Neural progenitor cell (in vitro differentiated cells): ENCODE measurements at regions not wholly inside any gene's neighbourhood (a gene's known extent, or its start where the extent isn't known, plus 50 kb on each side); places are given as distances from the start of the nearest gene placed in this dataset.

Source experiments
- DNase-seq: peaks from one replicate; pipeline ENCODE4 v3.0.0-alpha.2; 2016; ENCODE audit warnings: low spot score
- H2AFZ ChIP-seq: fragments of 200-600 bp; sonication (generic); replicated peaks from 2 replicates; pipeline ENCODE4 v1.6.1; 2016; ENCODE audit warnings: antibody characterized with exemption
- H3F3A ChIP-seq: fragments of 200-600 bp; sonication (generic); 2 replicates; pipeline ENCODE4 v1.6.1; 2016; ENCODE audit warnings: antibody characterized with exemption, low read depth
- H3K27ac ChIP-seq: fragments of 200-600 bp; sonication (generic); 2 replicates; pipeline ENCODE4 v1.5.1; 2016; ENCODE audit warnings: mild to moderate bottlenecking
- H3K27me3 ChIP-seq: fragments of 200-600 bp; sonication (generic); 2 replicates; pipeline ENCODE4 v1.6.1; 2016; ENCODE audit warnings: mild to moderate bottlenecking, moderate library complexity
- H3K36me3 ChIP-seq: fragments of 200-600 bp; sonication (generic); 2 replicates; pipeline ENCODE4 v1.5.1; 2016
- H3K4me1 ChIP-seq: fragments of 200-600 bp; sonication (generic); 2 replicates; pipeline ENCODE4 v1.6.1; 2016; ENCODE audit warnings: mixed run types
- H3K4me2 ChIP-seq: fragments of 200-600 bp; sonication (generic); 2 replicates; pipeline ENCODE4 v1.6.1; 2016
- H3K4me3 ChIP-seq: fragments of 200-600 bp; sonication (generic); 2 replicates; pipeline ENCODE4 v1.5.1; 2016
- H3K79me2 ChIP-seq: fragments of 200-600 bp; sonication (generic); 2 replicates; pipeline ENCODE4 v1.6.1; 2016; ENCODE audit warnings: low read depth
- H3K9ac ChIP-seq: fragments of 200-600 bp; sonication (generic); 2 replicates; pipeline ENCODE4 v1.6.1; 2016
- H3K9me3 ChIP-seq: fragments of 200-600 bp; sonication (generic); 2 replicates; pipeline ENCODE4 v1.5.1; 2016; ENCODE audit warnings: low read depth
- H4K20me1 ChIP-seq: fragments of 200-600 bp; sonication (generic); 2 replicates; pipeline ENCODE4 v1.6.1; 2016; ENCODE audit warnings: low read depth
- H3K27ac Mint-ChIP-seq: 3 replicates; pipeline ENCODE4 v1.8.0; 2021; ENCODE audit warnings: mixed read lengths
- H3K27me3 Mint-ChIP-seq: 2 replicates; pipeline ENCODE4 v1.8.0; 2022; ENCODE audit warnings: low read depth, mild to moderate bottlenecking, inconsistent platforms, moderate library complexity, mixed read lengths; ENCODE audit not compliant: insufficient read depth
- H3K36me3 Mint-ChIP-seq: 3 replicates; pipeline ENCODE4 v1.8.0; 2021; ENCODE audit warnings: mixed read lengths
- H3K4me1 Mint-ChIP-seq: 3 replicates; pipeline ENCODE4 v1.8.0; 2021; ENCODE audit warnings: mixed read lengths
- H3K4me3 Mint-ChIP-seq: 3 replicates; pipeline ENCODE4 v1.8.0; 2021; ENCODE audit warnings: mild to moderate bottlenecking, moderate library complexity, mixed read lengths
- H3K9me3 Mint-ChIP-seq: 3 replicates; pipeline ENCODE4 v1.8.0; 2020; ENCODE audit warnings: mixed read lengths
- CTCF ChIP-seq: fragments of 200-600 bp; sonication (generic); IDR thresholded peaks from 2 replicates; pipeline ENCODE4 v1.5.1; 2017; ENCODE audit warnings: antibody characterized with exemption, mild to moderate bottlenecking
- EZH2 ChIP-seq: fragments of 200-600 bp; sonication (generic); IDR thresholded peaks from 2 replicates; pipeline ENCODE4 v1.6.1; 2017; ENCODE audit warnings: antibody characterized with exemption, mild to moderate bottlenecking, moderate library complexity
- EZH2phosphoT487 ChIP-seq: fragments of 200-600 bp; sonication (generic); IDR thresholded peaks from 2 replicates; pipeline ENCODE4 v1.6.1; 2017; ENCODE audit warnings: antibody characterized with exemption

GRCh38 chr14:105862581-105863239 is 336.3 kb downstream of the TMEM121 start:
- TF ChIP-seq EZH2 (no peak), EZH2phosphoT487 (no peak), CTCF (no peak)
- H3K9me3 Mint-ChIP-seq: peaks cover 55% of the 10 kb centered on the region
- Histone ChIP-seq H3K27ac (no peak overlapping the region), H3F3A (no peaks in the 10 kb centered on the region), H3K4me2 (no peak overlapping the region), H2AFZ (no peak overlapping the region), H3K9me3 (no peaks in the 10 kb centered on the region), H3K36me3 (no peaks in the 10 kb centered on the region), H3K4me3 (no peak overlapping the region), H3K9ac (no peak overlapping the region), H3K4me1 (no peaks in the 10 kb centered on the region), H3K79me2 (no peaks in the 10 kb centered on the region), H4K20me1 (no peaks in the 10 kb centered on the region), H3K27me3 (no peaks in the 10 kb centered on the region)
- no peak for DNase-seq
- no peak overlapping the region for H3K4me3 Mint-ChIP-seq
- no peaks in the 10 kb centered on the region for H3K36me3 Mint-ChIP-seq
- no peak overlapping the region for H3K27ac Mint-ChIP-seq
- H3K27me3 Mint-ChIP-seq: peaks cover 3% of the 10 kb centered on the region
- no peaks in the 10 kb centered on the region for H3K4me1 Mint-ChIP-seq

- Mint-ChIP-seq H3K36me3 (no peaks in the 10 kb centered on the region), H3K9me3 (peaks cover 53% of the 10 kb centered on the region), H3K4me1 (no peaks in the 10 kb centered on the region), H3K4me3 (no peak overlapping the region), H3K27ac (no peak overlapping the region), H3K27me3 (peaks cover 3% of the 10 kb centered on the region)
- H3K9me3 ChIP-seq: no peaks in the 10 kb centered on the region
- H3K36me3 ChIP-seq: no peaks in the 10 kb centered on the region
- no peaks in the 10 kb centered on the region for H3K79me2 ChIP-seq
- no peaks in the 10 kb centered on the region for H4K20me1 ChIP-seq
- no peak overlapping the region for H3K4me3 ChIP-seq
- no peak overlapping the region for H3K27ac ChIP-seq
- H3K27me3 ChIP-seq: no peaks in the 10 kb centered on the region
- TF ChIP-seq CTCF: no peak
- no peak for TF ChIP-seq EZH2
- TF ChIP-seq EZH2phosphoT487: no peak
- no peak for DNase-seq
- H3K9ac ChIP-seq: no peak overlapping the region
- H2AFZ ChIP-seq: no peak overlapping the region
- no peak overlapping the region for H3K4me2 ChIP-seq
- no peaks in the 10 kb centered on the region for H3K4me1 ChIP-seq
- no peaks in the 10 kb centered on the region for H3F3A ChIP-seq
Measured at GRCh38 chr14:105863296-105864108, 337.1 kb downstream of the TMEM121 start.

- no peak overlapping the region for H2AFZ ChIP-seq
- H3F3A ChIP-seq: no peaks in the 10 kb centered on the region
- no peaks in the 10 kb centered on the region for H4K20me1 ChIP-seq
- no peaks in the 10 kb centered on the region for H3K27me3 ChIP-seq
- no peaks in the 10 kb centered on the region for H3K4me1 ChIP-seq
- no peak for DNase-seq
- H3K9me3 ChIP-seq: no peaks in the 10 kb centered on the region
- Mint-ChIP-seq H3K4me3 (no peak overlapping the region), H3K9me3 (peaks cover 56% of the 10 kb centered on the region), H3K27me3 (peaks cover 3% of the 10 kb centered on the region), H3K4me1 (no peaks in the 10 kb centered on the region), H3K27ac (no peak overlapping the region), H3K36me3 (no peaks in the 10 kb centered on the region)
- H3K36me3 ChIP-seq: no peaks in the 10 kb centered on the region
- no peak overlapping the region for H3K4me2 ChIP-seq
- no peaks in the 10 kb centered on the region for H3K79me2 ChIP-seq
- no peak overlapping the region for H3K9ac ChIP-seq
- no peak overlapping the region for H3K4me3 ChIP-seq
- TF ChIP-seq EZH2 (no peak), CTCF (no peak), EZH2phosphoT487 (no peak)
- H3K27ac ChIP-seq: no peak overlapping the region
Measured at GRCh38 chr14:105864116-105864515, 337.7 kb downstream of the TMEM121 start.
